H7 (cell line): ENCODE measurements at regions not wholly inside any gene's neighbourhood (a gene's known extent, or its start where the extent isn't known, plus 50 kb on each side); places are given as distances from the start of the nearest gene placed in this dataset.
A peak's percentile ranks its signal among the peaks of the same experiment; 100 is the strongest.

Experiments
- DNase-seq: peaks from one replicate; pipeline ENCODE4 v3.0.0; 2012
- H3K27me3 ChIP-seq: 2 replicates; pipeline ENCODE4 v1.6.0; 2011; ENCODE audit warnings: mild to moderate bottlenecking, low read length; ENCODE audit not compliant: control insufficient read depth, insufficient read depth
- H3K36me3 ChIP-seq: replicated peaks from 2 replicates; pipeline ENCODE4 v1.5.1; 2011; ENCODE audit warnings: low read length; ENCODE audit not compliant: control insufficient read depth, insufficient read depth
- H3K4me3 ChIP-seq: 2 replicates; pipeline ENCODE4 v1.5.1; 2011; ENCODE audit warnings: low read depth, mild to moderate bottlenecking, control low read depth, low read length, moderate library complexity; ENCODE audit not compliant: insufficient read depth

DNA sequence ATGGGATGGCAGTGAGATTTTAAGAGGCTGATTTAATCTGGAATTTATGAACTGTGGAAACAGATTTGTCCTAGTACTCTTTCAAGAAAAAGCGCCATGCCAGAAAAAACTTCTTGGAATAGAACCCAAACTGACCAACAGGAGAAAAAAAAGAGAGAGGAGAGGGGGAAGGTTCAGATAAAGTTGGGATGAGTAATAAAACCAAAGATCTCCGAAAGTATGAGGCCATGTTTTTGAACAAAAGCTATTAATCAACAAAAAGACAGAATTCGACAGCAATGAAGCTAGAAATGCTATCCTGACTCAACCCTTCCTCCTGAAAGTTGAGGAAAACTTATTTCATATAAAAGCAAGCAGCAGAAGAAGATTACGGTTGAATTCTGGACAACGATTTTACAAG, 135.5 kb downstream of the CEMIP2 start:
- DNase-seq, result no peak
- Histone ChIP-seq H3K4me3 (no peak overlapping the region), H3K27me3 (no peaks in the 10 kb centered on the region), H3K36me3 (no peaks in the 10 kb centered on the region)

DNA sequence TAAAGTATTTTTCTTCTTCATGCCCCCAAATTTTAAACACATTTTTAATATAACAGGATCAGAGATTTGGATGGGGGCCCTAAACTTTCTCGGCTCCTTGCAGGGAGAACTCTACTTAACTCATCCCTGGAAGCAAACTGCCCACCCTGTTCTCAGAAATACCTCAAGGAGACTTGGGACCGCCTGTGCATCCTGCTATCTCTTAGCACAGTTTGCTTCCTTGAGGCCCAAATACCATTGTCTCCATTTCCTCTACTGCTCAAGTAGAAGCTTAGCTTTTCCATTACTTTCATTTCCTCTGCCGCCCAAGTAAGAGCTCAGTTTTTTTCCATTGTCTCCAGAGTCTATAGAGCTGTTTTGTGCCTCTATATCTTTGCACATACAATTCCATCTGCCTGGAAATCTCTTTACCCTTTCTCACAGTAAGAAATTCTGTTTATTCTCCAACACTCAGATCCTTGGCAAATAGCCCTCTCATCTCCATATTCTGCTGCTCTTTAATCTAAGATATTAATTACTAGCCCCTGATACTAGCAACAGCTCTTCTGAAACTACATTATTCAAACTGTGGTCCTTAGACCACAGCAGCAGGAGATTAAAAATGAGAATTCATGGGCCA, 137.8 kb downstream of the CEMIP2 start:
- no peak for DNase-seq
- no peaks in the 10 kb centered on the region for H3K27me3 ChIP-seq
- no peak overlapping the region for H3K4me3 ChIP-seq
- no peaks in the 10 kb centered on the region for H3K36me3 ChIP-seq

DNA sequence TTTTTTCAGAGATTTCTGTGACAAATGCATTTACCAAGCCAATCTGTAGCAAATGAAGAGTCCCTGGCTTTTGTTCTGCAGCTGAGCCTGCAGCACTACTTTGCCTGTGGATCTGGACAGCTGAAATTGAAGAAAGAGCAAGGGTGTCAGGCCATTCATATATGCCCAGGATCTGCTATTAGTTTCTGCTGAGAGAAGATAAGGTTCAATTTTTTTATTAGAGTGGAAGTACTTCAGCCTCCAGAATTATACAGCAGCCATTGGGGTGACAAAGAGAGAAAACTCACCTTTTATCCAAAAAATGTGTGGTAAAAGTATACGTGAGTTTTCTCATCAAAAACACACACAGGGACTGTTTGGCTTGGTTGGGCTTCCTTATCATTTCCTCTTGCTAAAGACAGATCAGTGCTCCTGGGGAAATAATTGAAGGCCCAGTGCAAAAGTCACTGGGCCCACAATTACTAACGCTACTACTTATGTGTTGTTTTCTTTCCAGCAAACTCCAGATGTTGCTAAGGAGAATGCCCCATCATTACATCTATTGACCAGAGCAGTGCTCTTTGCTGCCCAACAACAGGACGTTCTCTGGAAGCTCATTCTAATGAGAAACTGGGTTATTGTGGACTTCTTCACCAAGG, 138.6 kb downstream of the CEMIP2 start:
- Histone ChIP-seq H3K36me3 (no peaks in the 10 kb centered on the region), H3K4me3 (no peak overlapping the region), H3K27me3 (no peaks in the 10 kb centered on the region)
- no peak for DNase-seq

DNA sequence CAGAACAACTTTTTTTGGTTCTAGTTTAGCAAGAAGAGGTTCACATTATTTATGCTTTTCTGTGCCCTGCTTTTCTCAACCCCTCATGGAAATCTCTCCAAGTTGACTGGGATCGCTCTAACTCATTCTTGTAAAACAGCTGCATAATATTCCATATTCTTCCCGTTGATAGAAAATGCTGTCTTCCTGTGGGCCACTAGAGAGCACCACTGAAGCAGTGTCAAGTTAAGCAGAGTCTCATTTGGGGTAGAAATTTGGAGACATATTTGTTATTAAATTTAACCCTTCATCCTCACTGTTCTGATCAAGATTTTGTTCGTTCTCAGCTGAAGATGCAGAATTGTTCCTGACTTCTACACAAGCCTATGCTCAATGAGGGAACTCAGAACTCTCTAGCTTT, 140.1 kb downstream of the CEMIP2 start:
- Histone ChIP-seq H3K4me3 (no peak overlapping the region), H3K36me3 (no peaks in the 10 kb centered on the region), H3K27me3 (no peaks in the 10 kb centered on the region)
- peak; percentile 28 for DNase-seq

DNA sequence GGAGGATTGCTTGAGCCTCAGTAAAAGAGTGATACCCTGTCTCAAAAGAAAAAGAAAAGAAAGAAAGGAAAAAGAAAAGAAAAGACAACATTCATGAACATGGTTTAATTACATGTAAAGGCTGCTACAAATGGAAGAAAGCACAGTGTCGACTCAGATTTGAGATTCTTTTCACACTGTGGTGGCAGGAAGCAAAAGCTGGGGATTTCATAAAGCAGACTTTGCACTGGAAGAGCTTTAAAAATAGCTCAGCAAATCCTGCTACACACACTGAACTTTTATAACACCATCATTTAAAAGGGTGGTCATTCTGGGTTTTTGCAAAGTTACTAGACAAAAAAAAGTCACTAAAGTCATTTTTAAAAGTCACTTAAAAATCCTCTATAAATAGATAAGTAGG, 140.8 kb downstream of the CEMIP2 start:
- no peaks in the 10 kb centered on the region for H3K36me3 ChIP-seq
- no peak overlapping the region for H3K4me3 ChIP-seq
- no peak for DNase-seq
- no peaks in the 10 kb centered on the region for H3K27me3 ChIP-seq

DNA sequence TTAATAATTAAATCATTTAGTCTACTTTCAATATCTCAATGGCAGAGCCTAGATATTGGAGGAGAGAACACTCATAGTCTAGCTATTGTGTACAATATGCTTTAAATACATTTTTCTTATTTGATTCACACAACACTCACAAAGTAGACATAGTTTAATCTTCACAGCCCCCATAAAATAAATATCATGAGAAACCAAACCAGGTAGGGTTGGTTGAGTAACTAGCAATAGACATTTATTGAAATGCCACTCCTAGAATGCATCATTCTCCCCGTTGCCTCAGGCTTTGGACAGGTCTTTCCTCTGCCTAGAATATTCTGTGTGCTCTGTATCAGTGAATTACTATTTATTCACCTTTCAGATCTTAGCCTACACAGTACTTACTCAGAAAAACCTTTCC, 141.9 kb downstream of the CEMIP2 start:
- DNase-seq, result no peak
- H3K4me3 ChIP-seq, result no peak overlapping the region
- no peaks in the 10 kb centered on the region for H3K27me3 ChIP-seq
- H3K36me3 ChIP-seq, result no peaks in the 10 kb centered on the region

DNA sequence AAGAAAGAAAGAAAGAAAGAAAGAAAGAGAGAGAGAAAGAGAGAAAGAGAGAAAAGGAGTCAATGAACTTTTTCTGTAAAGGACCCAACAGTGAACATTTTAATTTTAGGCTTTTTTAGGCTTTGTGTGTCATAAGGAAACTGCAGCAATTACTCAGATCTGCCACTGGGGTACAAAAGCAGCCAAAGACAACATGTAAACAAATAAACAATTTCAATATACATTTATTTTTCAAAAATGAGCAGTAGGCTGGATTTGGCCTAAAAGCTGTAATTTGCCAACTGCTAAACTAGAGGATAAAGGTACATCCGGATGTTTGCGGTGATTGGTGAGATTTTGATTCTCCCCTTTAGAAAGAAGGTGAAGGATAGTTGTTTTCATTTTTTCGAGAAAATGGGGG, 143.6 kb downstream of the CEMIP2 start:
- Histone ChIP-seq H3K36me3 (no peaks in the 10 kb centered on the region), H3K27me3 (no peaks in the 10 kb centered on the region), H3K4me3 (no peak overlapping the region)
- no peak for DNase-seq

DNA sequence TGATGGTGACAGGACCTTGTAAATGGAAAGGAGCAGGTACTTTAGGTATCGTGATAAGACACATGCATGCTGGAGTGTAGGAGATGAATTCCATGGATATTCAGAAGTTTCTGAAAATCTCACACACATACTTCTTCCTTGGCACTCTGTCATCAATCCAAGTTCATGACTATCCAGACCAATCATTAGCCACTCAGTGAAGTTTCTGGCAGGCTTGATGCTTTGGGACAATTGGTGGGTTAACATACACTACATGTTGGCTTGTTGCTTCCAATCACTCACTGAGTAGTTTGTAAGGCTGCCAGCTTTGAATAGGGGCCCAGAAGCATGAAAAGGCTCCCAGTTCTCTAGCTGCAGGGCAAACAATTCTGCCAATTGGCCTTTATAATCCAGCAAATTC, 147.6 kb downstream of the CEMIP2 start:
- Histone ChIP-seq H3K4me3 (no peak overlapping the region), H3K36me3 (no peaks in the 10 kb centered on the region), H3K27me3 (no peaks in the 10 kb centered on the region)
- DNase-seq, result no peak

DNA sequence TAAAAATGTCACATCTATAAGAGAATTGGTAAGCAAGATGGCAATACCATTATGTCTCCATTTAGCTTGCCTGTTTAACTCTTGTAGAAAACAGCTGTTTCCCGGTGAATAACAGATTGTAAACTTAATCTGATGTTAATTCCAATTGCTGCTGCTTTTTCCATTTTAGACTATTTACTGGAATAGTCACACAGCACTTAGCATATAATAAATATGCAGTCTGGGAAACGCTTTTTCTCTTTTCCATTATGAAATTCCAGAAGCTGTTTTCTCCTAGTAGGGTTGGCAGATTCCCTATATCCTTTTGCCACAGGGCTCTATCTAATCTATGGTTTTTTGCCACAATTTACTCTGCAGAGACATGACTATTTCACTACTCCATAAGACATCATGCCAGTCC, 148.0 kb downstream of the CEMIP2 start:
- Histone ChIP-seq H3K36me3 (no peaks in the 10 kb centered on the region), H3K27me3 (no peaks in the 10 kb centered on the region), H3K4me3 (no peak overlapping the region)
- DNase-seq, result no peak

DNA sequence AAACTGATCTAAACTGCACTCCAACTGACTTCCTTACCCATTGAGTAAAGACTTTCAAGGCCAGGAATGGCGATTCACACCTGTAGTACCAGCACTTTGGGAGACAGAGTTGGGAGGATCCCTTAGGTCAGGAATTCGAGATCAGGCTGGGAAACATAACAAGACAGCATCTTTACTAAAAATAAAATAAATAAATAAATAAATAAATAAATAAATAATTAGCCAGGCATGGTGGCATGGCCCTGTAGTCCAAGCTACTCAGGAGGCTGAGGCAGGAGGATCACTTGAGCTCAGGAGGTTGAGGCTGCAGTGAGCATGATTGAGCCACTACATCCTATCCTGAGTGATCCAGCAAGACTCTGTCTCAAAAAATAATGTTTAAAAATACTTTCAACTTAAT, 148.4 kb downstream of the CEMIP2 start:
- no peaks in the 10 kb centered on the region for H3K36me3 ChIP-seq
- DNase-seq, result no peak
- no peaks in the 10 kb centered on the region for H3K27me3 ChIP-seq
- no peak overlapping the region for H3K4me3 ChIP-seq

DNA sequence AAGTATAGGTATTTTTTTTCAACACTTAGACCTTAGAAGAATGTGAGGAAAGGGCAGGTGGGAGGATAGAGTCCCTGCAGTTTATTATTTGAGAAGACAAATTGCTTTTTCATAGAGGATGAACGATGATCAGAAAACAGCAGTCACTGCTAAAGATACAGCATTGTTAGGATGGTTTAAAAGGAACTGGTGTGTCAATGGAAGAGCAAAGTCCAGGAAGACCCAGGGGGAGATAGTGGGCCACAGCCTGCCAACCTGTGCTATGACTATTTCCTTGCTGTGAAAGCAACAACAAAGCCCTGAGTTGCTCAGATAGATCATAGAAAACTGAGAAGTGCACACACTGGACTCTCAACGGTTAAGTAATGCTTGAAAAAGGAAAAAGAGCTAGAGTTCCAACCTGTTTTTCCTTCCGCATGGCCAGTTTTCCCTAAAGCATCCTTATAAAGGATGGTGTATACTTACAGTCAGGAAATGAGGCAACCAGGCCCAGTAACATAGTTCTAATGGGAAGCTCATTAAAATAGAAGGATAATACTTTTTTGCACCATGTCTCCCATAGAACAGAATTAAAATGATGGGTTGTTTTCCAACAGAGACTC, 153.8 kb downstream of the CEMIP2 start:
- Histone ChIP-seq H3K4me3 (no peak overlapping the region), H3K27me3 (no peaks in the 10 kb centered on the region), H3K36me3 (no peaks in the 10 kb centered on the region)
- DNase-seq, result no peak

DNA sequence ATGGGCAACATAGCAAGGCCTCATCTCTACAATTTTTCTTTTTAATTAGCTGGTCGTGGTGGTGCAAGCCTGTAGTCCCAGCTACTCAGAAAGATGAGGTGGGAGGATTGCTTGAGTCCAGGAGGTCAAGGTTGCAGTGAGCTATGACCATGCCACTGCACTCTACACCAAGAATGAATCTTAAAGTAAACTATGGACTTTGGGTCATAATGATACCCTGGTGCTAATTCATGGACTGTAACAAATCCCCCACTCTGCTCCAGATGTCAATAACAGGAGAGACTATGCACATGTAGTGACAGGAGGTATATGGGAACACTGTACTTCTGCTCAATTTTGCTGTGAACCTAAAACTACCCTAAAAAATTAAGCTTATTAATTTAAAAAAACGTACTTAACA, 155.4 kb downstream of the CEMIP2 start:
- no peak for DNase-seq
- Histone ChIP-seq H3K27me3 (no peaks in the 10 kb centered on the region), H3K4me3 (no peak overlapping the region), H3K36me3 (no peaks in the 10 kb centered on the region)

DNA sequence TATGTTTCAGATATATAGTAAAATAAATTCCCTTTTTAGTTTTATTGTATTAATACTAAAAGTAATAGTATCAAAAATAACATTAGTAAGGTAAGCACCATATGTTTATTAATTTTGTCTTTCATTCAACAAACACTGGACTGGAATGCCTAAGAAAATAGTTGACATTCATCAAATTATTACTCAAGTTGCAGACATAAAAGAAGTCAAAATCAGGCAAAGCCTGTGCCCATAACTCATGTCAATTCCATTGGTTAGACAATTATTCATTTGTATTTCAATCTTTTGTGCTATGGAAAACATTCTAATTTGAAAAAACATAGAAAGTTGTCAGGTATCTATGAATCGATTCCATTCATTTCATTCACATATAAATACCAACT, 158.9 kb downstream of the CEMIP2 start:
- no peaks in the 10 kb centered on the region for H3K36me3 ChIP-seq

DNA sequence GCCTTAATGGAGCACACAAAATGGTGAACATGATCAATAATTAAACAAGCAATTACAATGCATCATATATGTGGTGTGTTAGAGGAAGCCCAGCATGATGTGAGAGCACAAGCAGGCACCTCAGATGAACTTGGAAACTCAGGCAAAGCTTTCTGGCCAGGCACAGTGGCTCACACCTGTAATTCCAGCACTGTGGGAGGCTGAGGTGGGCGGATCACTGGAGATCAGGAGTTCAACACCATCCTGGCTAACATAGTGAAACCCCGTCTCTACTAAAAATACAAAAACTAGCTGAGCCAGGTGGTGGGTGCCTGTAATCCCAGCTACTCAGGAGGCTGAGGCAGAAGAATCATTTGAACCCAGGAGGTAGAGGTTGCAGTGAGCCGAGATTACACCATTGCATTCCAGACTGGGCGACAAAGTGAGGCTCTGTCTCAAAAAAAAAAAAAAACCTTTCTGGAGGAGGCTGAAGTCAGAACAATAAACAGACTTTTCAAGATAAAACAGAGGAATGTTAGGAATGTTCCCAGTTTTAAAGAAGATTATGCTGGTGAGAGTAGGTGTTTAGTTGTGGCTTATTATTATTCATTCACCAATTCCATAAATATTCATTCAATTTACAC, 159.4 kb downstream of the CEMIP2 start:
- Histone ChIP-seq H3K27me3 (no peaks in the 10 kb centered on the region), H3K36me3 (no peaks in the 10 kb centered on the region), H3K4me3 (no peak overlapping the region)
- DNase-seq, result no peak

More for the DNA sequence above, 158.9 kb downstream of the CEMIP2 start:
- no peak for DNase-seq
- no peaks in the 10 kb centered on the region for H3K27me3 ChIP-seq
- H3K4me3 ChIP-seq, result no peak overlapping the region

DNA sequence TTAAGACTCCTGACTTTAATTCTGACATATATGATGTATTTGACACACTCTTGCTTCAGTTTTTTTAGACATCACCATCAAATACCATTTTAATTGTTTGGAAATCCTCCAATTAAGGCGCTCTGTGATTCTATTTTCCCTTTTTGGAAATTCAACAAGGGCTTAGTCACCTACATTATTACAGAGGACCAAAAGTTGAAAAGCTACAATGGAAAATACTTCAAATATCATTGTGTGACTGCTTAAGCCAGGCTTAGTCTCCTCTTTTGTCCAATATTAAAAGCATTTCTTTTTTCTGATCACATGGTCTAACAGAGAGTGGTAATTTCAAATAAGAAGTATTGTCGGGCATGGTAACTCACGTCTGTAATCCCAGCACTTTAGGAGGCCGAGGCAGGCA, 160.3 kb downstream of the CEMIP2 start:
- DNase-seq, result no peak

More for the DNA sequence above, 160.3 kb downstream of the CEMIP2 start:
- H3K27me3 ChIP-seq, result no peaks in the 10 kb centered on the region
- no peak overlapping the region for H3K4me3 ChIP-seq
- H3K36me3 ChIP-seq, result no peaks in the 10 kb centered on the region
